HL-60 (cell line): ENCODE measurements at regions not wholly inside any gene's neighbourhood (a gene's known extent, or its start where the extent isn't known, plus 50 kb on each side); places are given as distances from the start of the nearest gene placed in this dataset.

Source experiments
- DNase-seq, 2 experiments: peaks; one replicate each; pipeline ENCODE4 v3.0.0-alpha.2; 2010 to 2020; ENCODE audit warnings: low read depth in 1 of 2, low spot score in 1 of 2
- H3K27ac ChIP-seq: fragments of 250-450 bp; sonication (Bioruptor Pico); replicated peaks from 2 replicates; pipeline ENCODE4 v1.5.1; 2020; ENCODE audit warnings: mild to moderate bottlenecking, moderate library complexity
- H3K27me3 ChIP-seq: fragments of 250-450 bp; sonication (Bioruptor Pico); 2 replicates; pipeline ENCODE4 v1.5.1; 2021; ENCODE audit warnings: mild to moderate bottlenecking, moderate library complexity; ENCODE audit not compliant: insufficient read depth, poor library complexity, severe bottlenecking
- H3K4me3 ChIP-seq: replicated peaks from 2 replicates; pipeline ENCODE4 v1.5.1; 2011; ENCODE audit warnings: mild to moderate bottlenecking, control low read depth, low read length; ENCODE audit not compliant: insufficient read depth
- GABPA ChIP-seq: IDR thresholded peaks from 2 replicates; pipeline ENCODE4 v1.6.1; 2012; ENCODE audit warnings: low read depth
- POLR2AphosphoS5 ChIP-seq: IDR thresholded peaks from 2 replicates; pipeline ENCODE4 v1.6.1; 2012; ENCODE audit warnings: low read depth
- SPI1 ChIP-seq: IDR thresholded peaks from 2 replicates; pipeline ENCODE4 v1.6.1; 2012; ENCODE audit warnings: low read depth, mild to moderate bottlenecking, borderline replicate concordance
- TF ChIP-seq, protein P1 (sequence below): IDR thresholded peaks from one replicate; pipeline ENCODE4 v1.5.1; 2011; ENCODE audit warnings: low read length, control low read depth, inconsistent platforms; ENCODE audit not compliant: insufficient read depth
- TF ChIP-seq, protein P2 (sequence below): IDR thresholded peaks from 2 replicates; pipeline ENCODE4 v1.6.1; 2012; ENCODE audit warnings: low read depth; ENCODE audit not compliant: insufficient replicate concordance

GRCh38 chr3:159802864-159803263 lies 185.8 kb upstream of the IL12A start:
- DNase-seq, result no peak
- H3K27me3 ChIP-seq, result no peaks in the 10 kb centered on the region
- TF ChIP-seq GABPA (no peak), SPI1 (no peak), POLR2AphosphoS5 (no peak)
- TF ChIP-seq, protein P1, sequence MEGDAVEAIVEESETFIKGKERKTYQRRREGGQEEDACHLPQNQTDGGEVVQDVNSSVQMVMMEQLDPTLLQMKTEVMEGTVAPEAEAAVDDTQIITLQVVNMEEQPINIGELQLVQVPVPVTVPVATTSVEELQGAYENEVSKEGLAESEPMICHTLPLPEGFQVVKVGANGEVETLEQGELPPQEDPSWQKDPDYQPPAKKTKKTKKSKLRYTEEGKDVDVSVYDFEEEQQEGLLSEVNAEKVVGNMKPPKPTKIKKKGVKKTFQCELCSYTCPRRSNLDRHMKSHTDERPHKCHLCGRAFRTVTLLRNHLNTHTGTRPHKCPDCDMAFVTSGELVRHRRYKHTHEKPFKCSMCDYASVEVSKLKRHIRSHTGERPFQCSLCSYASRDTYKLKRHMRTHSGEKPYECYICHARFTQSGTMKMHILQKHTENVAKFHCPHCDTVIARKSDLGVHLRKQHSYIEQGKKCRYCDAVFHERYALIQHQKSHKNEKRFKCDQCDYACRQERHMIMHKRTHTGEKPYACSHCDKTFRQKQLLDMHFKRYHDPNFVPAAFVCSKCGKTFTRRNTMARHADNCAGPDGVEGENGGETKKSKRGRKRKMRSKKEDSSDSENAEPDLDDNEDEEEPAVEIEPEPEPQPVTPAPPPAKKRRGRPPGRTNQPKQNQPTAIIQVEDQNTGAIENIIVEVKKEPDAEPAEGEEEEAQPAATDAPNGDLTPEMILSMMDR, result no peak
- TF ChIP-seq, protein P2, sequence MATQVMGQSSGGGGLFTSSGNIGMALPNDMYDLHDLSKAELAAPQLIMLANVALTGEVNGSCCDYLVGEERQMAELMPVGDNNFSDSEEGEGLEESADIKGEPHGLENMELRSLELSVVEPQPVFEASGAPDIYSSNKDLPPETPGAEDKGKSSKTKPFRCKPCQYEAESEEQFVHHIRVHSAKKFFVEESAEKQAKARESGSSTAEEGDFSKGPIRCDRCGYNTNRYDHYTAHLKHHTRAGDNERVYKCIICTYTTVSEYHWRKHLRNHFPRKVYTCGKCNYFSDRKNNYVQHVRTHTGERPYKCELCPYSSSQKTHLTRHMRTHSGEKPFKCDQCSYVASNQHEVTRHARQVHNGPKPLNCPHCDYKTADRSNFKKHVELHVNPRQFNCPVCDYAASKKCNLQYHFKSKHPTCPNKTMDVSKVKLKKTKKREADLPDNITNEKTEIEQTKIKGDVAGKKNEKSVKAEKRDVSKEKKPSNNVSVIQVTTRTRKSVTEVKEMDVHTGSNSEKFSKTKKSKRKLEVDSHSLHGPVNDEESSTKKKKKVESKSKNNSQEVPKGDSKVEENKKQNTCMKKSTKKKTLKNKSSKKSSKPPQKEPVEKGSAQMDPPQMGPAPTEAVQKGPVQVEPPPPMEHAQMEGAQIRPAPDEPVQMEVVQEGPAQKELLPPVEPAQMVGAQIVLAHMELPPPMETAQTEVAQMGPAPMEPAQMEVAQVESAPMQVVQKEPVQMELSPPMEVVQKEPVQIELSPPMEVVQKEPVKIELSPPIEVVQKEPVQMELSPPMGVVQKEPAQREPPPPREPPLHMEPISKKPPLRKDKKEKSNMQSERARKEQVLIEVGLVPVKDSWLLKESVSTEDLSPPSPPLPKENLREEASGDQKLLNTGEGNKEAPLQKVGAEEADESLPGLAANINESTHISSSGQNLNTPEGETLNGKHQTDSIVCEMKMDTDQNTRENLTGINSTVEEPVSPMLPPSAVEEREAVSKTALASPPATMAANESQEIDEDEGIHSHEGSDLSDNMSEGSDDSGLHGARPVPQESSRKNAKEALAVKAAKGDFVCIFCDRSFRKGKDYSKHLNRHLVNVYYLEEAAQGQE, result no peak
- no peak overlapping the region for H3K4me3 ChIP-seq
- no peak overlapping the region for H3K27ac ChIP-seq

DNA sequence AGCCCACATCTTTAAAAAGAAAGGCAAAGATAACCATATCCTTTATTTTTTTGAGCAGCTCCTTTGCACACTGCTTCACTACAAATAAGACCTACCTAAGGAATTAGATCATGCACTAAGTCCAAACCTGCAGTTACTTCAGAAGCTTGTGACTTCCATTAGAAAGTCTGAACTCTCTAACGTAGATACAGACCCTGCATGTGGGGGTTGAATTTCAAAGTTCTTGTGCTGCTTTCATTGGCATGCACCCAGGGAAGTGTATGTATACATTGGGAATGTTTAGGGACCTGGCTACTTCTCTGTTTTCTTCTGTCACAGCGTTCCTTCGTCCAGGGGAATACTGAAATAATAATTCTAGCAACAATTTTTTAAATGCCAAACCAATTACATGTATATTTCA lies 185.2 kb upstream of the IL12A start:
- TF ChIP-seq GABPA (no peak), SPI1 (no peak), POLR2AphosphoS5 (no peak)
- TF ChIP-seq, protein P2, result no peak
- TF ChIP-seq, protein P1, result no peak
- no peak for DNase-seq
- Histone ChIP-seq H3K4me3 (no peak overlapping the region), H3K27ac (no peak overlapping the region), H3K27me3 (no peaks in the 10 kb centered on the region)

DNA sequence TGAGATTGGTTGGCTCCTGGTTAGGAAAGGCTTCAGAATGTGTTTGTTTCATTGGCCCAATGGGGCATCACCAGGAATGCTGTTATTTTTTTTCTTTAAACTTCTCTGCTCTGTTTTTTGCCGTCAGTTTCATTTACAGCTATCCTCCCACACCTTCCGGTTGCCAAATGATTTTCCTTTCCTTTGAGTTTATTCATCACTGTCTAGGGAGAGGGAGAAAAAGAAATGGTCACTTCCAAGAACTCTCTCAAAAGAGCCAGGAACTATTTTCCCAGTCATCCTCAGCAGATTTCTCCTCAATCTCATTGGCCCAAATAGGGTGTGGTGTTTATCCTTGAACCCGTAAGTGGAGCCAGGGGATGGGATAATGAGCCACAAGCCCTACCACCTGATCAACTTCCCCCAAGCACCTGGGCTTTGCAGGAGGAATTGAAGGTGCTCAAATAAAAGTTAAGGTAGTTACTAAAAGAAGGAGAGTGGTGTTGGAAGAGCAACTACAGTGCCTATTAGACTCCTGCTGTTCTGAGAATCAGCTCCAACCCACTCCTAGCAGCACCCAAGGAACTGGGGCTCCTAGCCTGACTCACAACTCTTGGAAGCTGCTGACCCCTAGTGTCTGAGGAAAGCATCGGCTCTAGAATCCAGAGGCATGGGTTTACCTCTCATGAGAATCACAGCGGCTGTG lies 183.8 kb upstream of the IL12A start:
- Histone ChIP-seq H3K27ac (no peak overlapping the region), H3K27me3 (no peaks in the 10 kb centered on the region), H3K4me3 (no peak overlapping the region)
- TF ChIP-seq, protein P1, result peak; percentile 93
- no peak for TF ChIP-seq SPI1
- peak in 1 of 2 experiments; percentile 53 for DNase-seq

GRCh38 chr3:159805411-159805772 lies 183.2 kb upstream of the IL12A start:
- no peak overlapping the region for H3K27ac ChIP-seq

More at GRCh38 chr3:159805411-159805772, 183.2 kb upstream of the IL12A start:
- TF ChIP-seq SPI1, result no peak
- TF ChIP-seq, protein P1, result no peak
- TF ChIP-seq GABPA, result no peak
- no peak for TF ChIP-seq POLR2AphosphoS5
- TF ChIP-seq, protein P2, result no peak
- no peaks in the 10 kb centered on the region for H3K27me3 ChIP-seq
- no peak overlapping the region for H3K4me3 ChIP-seq
- no peak for DNase-seq
